Endothelial cell of umbilical vein (primary cell): ENCODE measurements at regions not wholly inside any gene's neighbourhood (a gene's known extent, or its start where the extent isn't known, plus 50 kb on each side); places are given as distances from the start of the nearest gene placed in this dataset.

Experiments used
- BruUV-seq: library from RNA; stranded (reverse); fragments of 400-500 nt; replicated peaks from 2 replicates; lab custom pipeline; 2021; lab: Mats Ljungman, UMichigan
- CTCF ChIA-PET: fragments of 300-600, 350-600 bp; sonication (Branson Sonifier 250); formaldehyde crosslinking; loops from one replicate; lab custom pipeline; 2021; ENCODE audit warnings: antibody characterized with exemption, inconsistent platforms; lab: Charles Lee
- POLR2A ChIA-PET: fragments of 300-600, 350-600 bp; sonication (Branson Sonifier 250); formaldehyde crosslinking; loops from one replicate; lab custom pipeline; 2021; ENCODE audit warnings: antibody characterized with exemption, inconsistent platforms; lab: Charles Lee
- DNase-seq: peaks from one replicate; pipeline ENCODE4 v3.0.0-alpha.2; 2011; ENCODE audit warnings: low read depth, low spot score
- FAIRE-seq: peaks from 2 replicates; lab custom pipeline; 2011; peaks lifted over from hg19 to GRCh38; lab: Jason Lieb, UNC
- H2AFZ ChIP-seq: 2 replicates; pipeline ENCODE4 v1.6.0; 2012; ENCODE audit warnings: low read depth, low read length, control low read depth, inconsistent platforms
- H3K27ac ChIP-seq: 2 replicates; pipeline ENCODE4 v1.5.1; 2011; ENCODE audit warnings: low read depth, mild to moderate bottlenecking, control low read depth, low read length, moderate library complexity; ENCODE audit not compliant: insufficient read depth
- H3K27me3 ChIP-seq, 2 experiments: 2 replicates each; pipeline versions ENCODE4 v1.6.0 to v1.6.1; 2011; ENCODE audit warnings: low read length in 2 of 2, mixed read lengths in 1 of 2; ENCODE audit not compliant: control insufficient read depth in 2 of 2, insufficient read depth in 2 of 2
- H3K36me3 ChIP-seq, 2 experiments: 2 replicates in 1 of 2; 3 replicates in 1 of 2; pipeline ENCODE4 v1.5.1; 2011; ENCODE audit warnings: low read length in 2 of 2, mild to moderate bottlenecking in 1 of 2, moderate library complexity in 1 of 2; ENCODE audit not compliant: control insufficient read depth in 2 of 2, insufficient read depth in 2 of 2; ENCODE audit errors: extremely low read depth in 1 of 2
- H3K4me1 ChIP-seq: 3 replicates; pipeline ENCODE4 v1.5.1; 2011; ENCODE audit warnings: mild to moderate bottlenecking, low read length; ENCODE audit not compliant: control insufficient read depth, insufficient read depth; ENCODE audit errors: extremely low read depth
- H3K4me2 ChIP-seq: 2 replicates; pipeline ENCODE4 v1.6.1; 2011; ENCODE audit warnings: low read length, control low read depth, mixed read lengths; ENCODE audit not compliant: insufficient read depth
- H3K4me3 ChIP-seq, 3 experiments: fragments of 200-600 bp in 1 of 3; sonication (generic), shearing (Covaris generic) in 1 of 3; replicated peaks in 1 of 3; 2 replicates each; pipeline ENCODE4 v1.5.1; 2011 to 2016; ENCODE audit warnings: control low read depth in 3 of 3, low read length in 3 of 3, mild to moderate bottlenecking in 2 of 3, inconsistent platforms in 1 of 3, low read depth in 1 of 3, moderate library complexity in 1 of 3; ENCODE audit not compliant: insufficient read depth in 1 of 3
- H3K79me2 ChIP-seq: 2 replicates; pipeline ENCODE4 v1.6.0; 2012; ENCODE audit warnings: low read length, inconsistent platforms; ENCODE audit not compliant: control insufficient read depth, insufficient read depth
- H3K9ac ChIP-seq: replicated peaks from 2 replicates; pipeline ENCODE3; 2011; ENCODE audit warnings: low read length, control low read depth; ENCODE audit not compliant: insufficient read depth; ENCODE audit errors: extremely low read depth
- H3K9me1 ChIP-seq: replicated peaks from 3 replicates; pipeline ENCODE4 v1.6.0; 2011; ENCODE audit warnings: mild to moderate bottlenecking, low read length; ENCODE audit not compliant: control insufficient read depth, insufficient read depth; ENCODE audit errors: extremely low read depth
- H3K9me3 ChIP-seq: replicated peaks from 2 replicates; pipeline ENCODE4 v1.5.1; 2012; ENCODE audit warnings: low read length, inconsistent platforms; ENCODE audit not compliant: control insufficient read depth, insufficient read depth
- H4K20me1 ChIP-seq: replicated peaks from 2 replicates; pipeline ENCODE3; 2011; ENCODE audit warnings: mild to moderate bottlenecking, low read length; ENCODE audit not compliant: control insufficient read depth, insufficient read depth; ENCODE audit errors: extremely low read depth
- EZH2 ChIP-seq: IDR thresholded peaks from 2 replicates; pipeline ENCODE4 v1.6.1; 2012; ENCODE audit warnings: borderline replicate concordance, low read depth, mild to moderate bottlenecking, moderate library complexity, low read length, inconsistent platforms; ENCODE audit not compliant: severe bottlenecking
- FOS ChIP-seq: IDR thresholded peaks from 2 replicates; pipeline ENCODE4 v1.6.1; 2011; ENCODE audit warnings: mild to moderate bottlenecking, low read length, moderate library complexity, borderline replicate concordance; ENCODE audit not compliant: insufficient read depth
- GATA2 ChIP-seq: IDR thresholded peaks from 2 replicates; pipeline ENCODE4 v1.7.0; 2011; ENCODE audit warnings: low read depth, mild to moderate bottlenecking, moderate library complexity, mixed read lengths, low read length; ENCODE audit not compliant: insufficient read length, insufficient read depth
- JUN ChIP-seq: IDR thresholded peaks from 2 replicates; pipeline ENCODE4 v1.6.1; 2011; ENCODE audit warnings: borderline replicate concordance, low read depth; ENCODE audit not compliant: insufficient read length, insufficient read depth
- MYC ChIP-seq: IDR thresholded peaks from one replicate; pipeline ENCODE4 v1.6.1; 2011; ENCODE audit warnings: mild to moderate bottlenecking, low read depth, low read length
- POLR2A ChIP-seq: IDR thresholded peaks from 2 replicates; pipeline ENCODE4 v1.6.1; 2012; ENCODE audit warnings: low read depth, mild to moderate bottlenecking, control low read depth, low read length
- POLR2AphosphoS5 ChIP-seq: IDR thresholded peaks from 2 replicates; pipeline ENCODE4 v1.6.1; 2012; ENCODE audit warnings: low read depth, mild to moderate bottlenecking, control low read depth, low read length, moderate library complexity; ENCODE audit not compliant: insufficient read depth
- dilution Hi-C: fragments of 300-500 bp; cut with MboI; formaldehyde crosslinking; loops from one replicate; pipeline ENCODE4 v1.15.0; 2019; ENCODE audit warnings: low sequenced_read_pairs; ENCODE audit not compliant: extremely low pct_ligation_motif_present
- intact Hi-C: fragments of 100-400 bp; cut with micrococcal nuclease; formaldehyde crosslinking; loops from one replicate; pipeline ENCODE4 v1.10.0; 2022
- TF ChIP-seq, protein P1 (sequence below): IDR thresholded peaks from 2 replicates; pipeline ENCODE4 v1.6.1; 2011; ENCODE audit not compliant: insufficient read depth, insufficient read length
- TF ChIP-seq, protein P2 (sequence below), 2 donors: IDR thresholded peaks; 1 replicate in 1 of 2; 2 replicates in 1 of 2; pipeline ENCODE4 v1.5.1; 2011; ENCODE audit warnings: low read length in 2 of 2, mild to moderate bottlenecking in 2 of 2, moderate library complexity in 2 of 2, control low read depth in 1 of 2, inconsistent platforms in 1 of 2, low read depth in 1 of 2; ENCODE audit not compliant: insufficient read depth in 1 of 2; ENCODE audit errors: extremely low read depth in 1 of 2

DNA sequence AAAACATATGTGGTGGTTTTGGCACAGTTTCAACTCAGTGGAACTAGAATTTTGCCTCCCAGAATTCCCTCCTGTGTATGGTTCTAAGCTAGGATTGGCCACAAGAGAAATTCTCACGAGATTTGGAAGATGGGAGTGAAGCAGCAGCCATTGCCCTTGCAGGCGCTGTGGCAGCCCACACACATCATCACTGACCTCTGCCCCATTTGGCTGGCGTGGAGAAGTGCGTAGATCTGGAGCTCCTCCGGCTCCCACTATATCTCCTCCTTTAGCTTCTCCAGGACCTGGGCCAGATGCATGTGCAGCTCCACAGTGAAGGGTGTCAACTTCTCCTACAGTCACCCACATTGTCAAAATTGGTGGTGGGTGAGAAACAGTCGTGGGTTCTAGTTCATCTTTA lies 199.6 kb downstream of the EFHB start:
- no peak overlapping the region for H3K4me2 ChIP-seq
- CTCF ChIA-PET = no interaction called here

More for the DNA sequence above, 199.6 kb downstream of the EFHB start:
- intact Hi-C loops (no loop called here), dilution Hi-C loops (no loop called here)
- DNase-seq (no peak), FAIRE-seq (no peak)
- H2AFZ ChIP-seq = no peak overlapping the region
- no peaks in the 10 kb centered on the region for H3K4me1 ChIP-seq
- no peaks in the 10 kb centered on the region for H4K20me1 ChIP-seq
- H3K4me3 ChIP-seq = no peak overlapping the region
- no peaks in the 10 kb centered on the region for H3K36me3 ChIP-seq
- H3K9ac ChIP-seq = no peak overlapping the region
- TF ChIP-seq FOS = no peak
- TF ChIP-seq, protein P1, sequence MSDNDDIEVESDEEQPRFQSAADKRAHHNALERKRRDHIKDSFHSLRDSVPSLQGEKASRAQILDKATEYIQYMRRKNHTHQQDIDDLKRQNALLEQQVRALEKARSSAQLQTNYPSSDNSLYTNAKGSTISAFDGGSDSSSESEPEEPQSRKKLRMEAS = no peak
- no peak for TF ChIP-seq POLR2AphosphoS5
- TF ChIP-seq, protein P2, sequence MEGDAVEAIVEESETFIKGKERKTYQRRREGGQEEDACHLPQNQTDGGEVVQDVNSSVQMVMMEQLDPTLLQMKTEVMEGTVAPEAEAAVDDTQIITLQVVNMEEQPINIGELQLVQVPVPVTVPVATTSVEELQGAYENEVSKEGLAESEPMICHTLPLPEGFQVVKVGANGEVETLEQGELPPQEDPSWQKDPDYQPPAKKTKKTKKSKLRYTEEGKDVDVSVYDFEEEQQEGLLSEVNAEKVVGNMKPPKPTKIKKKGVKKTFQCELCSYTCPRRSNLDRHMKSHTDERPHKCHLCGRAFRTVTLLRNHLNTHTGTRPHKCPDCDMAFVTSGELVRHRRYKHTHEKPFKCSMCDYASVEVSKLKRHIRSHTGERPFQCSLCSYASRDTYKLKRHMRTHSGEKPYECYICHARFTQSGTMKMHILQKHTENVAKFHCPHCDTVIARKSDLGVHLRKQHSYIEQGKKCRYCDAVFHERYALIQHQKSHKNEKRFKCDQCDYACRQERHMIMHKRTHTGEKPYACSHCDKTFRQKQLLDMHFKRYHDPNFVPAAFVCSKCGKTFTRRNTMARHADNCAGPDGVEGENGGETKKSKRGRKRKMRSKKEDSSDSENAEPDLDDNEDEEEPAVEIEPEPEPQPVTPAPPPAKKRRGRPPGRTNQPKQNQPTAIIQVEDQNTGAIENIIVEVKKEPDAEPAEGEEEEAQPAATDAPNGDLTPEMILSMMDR (IDR thresholded peaks at IDR 0.05; ENCODE audit: extremely low read depth in 1 of 2, insufficient read depth in 1 of 2, low read depth in 1 of 2, low read length in 2 of 2) = no peak
- TF ChIP-seq EZH2 = no peak
- TF ChIP-seq JUN = no peak
- no peak for TF ChIP-seq GATA2
- no peak for TF ChIP-seq MYC
- no peak for TF ChIP-seq POLR2A
- H3K27me3 ChIP-seq = no peaks in the 10 kb centered on the region
- no TSS peak for BruUV-seq
- no peak overlapping the region for H3K27ac ChIP-seq
- no peaks in the 10 kb centered on the region for H3K9me1 ChIP-seq
- peaks cover 3% of the 10 kb centered on the region for H3K9me3 ChIP-seq
- no peaks in the 10 kb centered on the region for H3K79me2 ChIP-seq
- POLR2A ChIA-PET = no interaction called here
